Vagina (tissue), 2 donors: ENCODE measurements at regions not wholly inside any gene's neighbourhood (a gene's known extent, or its start where the extent isn't known, plus 50 kb on each side); places are given as distances from the start of the nearest gene placed in this dataset.

Experiments
- DNase-seq, 2 donors: peaks; one replicate each; pipeline ENCODE4 v3.0.0-alpha.2; 2017; ENCODE audit errors: extremely low spot score in 2 of 2
- H3K27ac ChIP-seq: fragments of 200-600 bp; sonication (generic); one replicate; pipeline ENCODE4 v1.5.1; 2019
- H3K27me3 ChIP-seq: fragments of 200-600 bp; sonication (generic); one replicate; pipeline ENCODE4 v1.5.1; 2019
- H3K36me3 ChIP-seq, 2 donors: fragments of 200-600 bp; sonication (generic); one replicate each; pipeline ENCODE4 v1.5.1; 2017 to 2019
- H3K4me1 ChIP-seq: fragments of 200-600 bp; sonication (generic); one replicate; pipeline ENCODE4 v1.5.1; 2019
- H3K4me3 ChIP-seq, 2 donors: fragments of 200-600 bp; sonication (generic); 1 replicate in 1 of 2; 2 replicates in 1 of 2; pipeline ENCODE4 v1.5.1; 2016 to 2019
- H3K9me3 ChIP-seq: fragments of 200-600 bp; sonication (generic); one replicate; pipeline ENCODE4 v1.5.1; 2019
- POLR2A ChIP-seq, 2 donors: fragments of 450-650 bp; IDR thresholded peaks; one replicate each; pipeline ENCODE4 v1.6.1; 2017; ENCODE audit warnings: antibody characterized with exemption in 2 of 2, mild to moderate bottlenecking in 2 of 2, moderate library complexity in 2 of 2
- POLR2AphosphoS5 ChIP-seq, 2 donors: sonication (generic); formaldehyde crosslinking; IDR thresholded peaks; one replicate each; pipeline ENCODE4 v1.9.0; 2017; ENCODE audit warnings: antibody characterized with exemption in 2 of 2, mild to moderate bottlenecking in 2 of 2, low read depth in 1 of 2; ENCODE audit not compliant: insufficient read depth in 1 of 2
- intact Hi-C: fragments of 100-400 bp; cut with DNase I; formaldehyde crosslinking; loops from one replicate; pipeline ENCODE4 v1.15.1; 2023
- TF ChIP-seq, protein P1 (sequence below), 3 experiments: fragments of 450-650 bp in 2 of 3; fragments of 200-600 bp in 1 of 3; sonication (generic) in 1 of 3; IDR thresholded peaks; one replicate each; pipeline ENCODE4 v1.5.1; 2017 to 2019; ENCODE audit warnings: antibody characterized with exemption in 3 of 3, mild to moderate bottlenecking in 2 of 3, moderate library complexity in 2 of 3

DNA sequence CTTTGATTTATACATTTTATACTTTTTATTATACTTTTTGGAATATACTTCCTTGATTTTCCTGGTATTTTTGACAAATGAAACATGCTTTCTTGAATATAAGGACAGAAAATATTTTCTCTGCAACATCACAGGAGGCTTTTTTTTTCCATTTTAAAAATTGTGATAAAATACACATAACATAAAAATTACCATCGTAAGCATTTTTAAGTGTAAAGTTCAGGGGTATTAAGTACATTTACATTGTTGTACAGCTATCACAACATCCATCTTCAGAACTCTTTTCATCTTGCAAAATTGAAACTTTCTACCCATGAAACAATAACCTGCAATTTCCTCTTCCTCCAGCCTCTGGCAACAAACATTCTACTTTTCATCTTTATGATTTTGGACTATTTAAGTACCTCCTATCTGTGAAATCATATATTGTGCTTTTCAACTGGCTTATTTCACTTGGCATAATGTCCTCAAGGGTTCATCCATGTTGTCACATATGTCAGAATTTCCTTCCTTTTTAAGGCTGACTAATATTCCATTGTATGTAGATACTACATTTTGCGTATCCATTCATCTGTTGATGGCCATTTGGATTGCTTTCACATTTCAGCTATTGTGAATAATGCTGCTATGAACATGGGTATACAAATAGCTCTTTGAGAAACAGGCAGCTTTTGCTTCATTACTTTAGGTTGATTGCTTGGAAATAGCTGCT, 412.6 kb downstream of the RAPGEF2 start:
- no peaks in the 10 kb centered on the region for H3K9me3 ChIP-seq
- TF ChIP-seq POLR2A (IDR thresholded peaks at IDR 0.05) (no peak), POLR2AphosphoS5 (IDR thresholded peaks at IDR 0.05; ENCODE audit: insufficient read depth in 1 of 2, low read depth in 1 of 2) (no peak)
- TF ChIP-seq, protein P1, sequence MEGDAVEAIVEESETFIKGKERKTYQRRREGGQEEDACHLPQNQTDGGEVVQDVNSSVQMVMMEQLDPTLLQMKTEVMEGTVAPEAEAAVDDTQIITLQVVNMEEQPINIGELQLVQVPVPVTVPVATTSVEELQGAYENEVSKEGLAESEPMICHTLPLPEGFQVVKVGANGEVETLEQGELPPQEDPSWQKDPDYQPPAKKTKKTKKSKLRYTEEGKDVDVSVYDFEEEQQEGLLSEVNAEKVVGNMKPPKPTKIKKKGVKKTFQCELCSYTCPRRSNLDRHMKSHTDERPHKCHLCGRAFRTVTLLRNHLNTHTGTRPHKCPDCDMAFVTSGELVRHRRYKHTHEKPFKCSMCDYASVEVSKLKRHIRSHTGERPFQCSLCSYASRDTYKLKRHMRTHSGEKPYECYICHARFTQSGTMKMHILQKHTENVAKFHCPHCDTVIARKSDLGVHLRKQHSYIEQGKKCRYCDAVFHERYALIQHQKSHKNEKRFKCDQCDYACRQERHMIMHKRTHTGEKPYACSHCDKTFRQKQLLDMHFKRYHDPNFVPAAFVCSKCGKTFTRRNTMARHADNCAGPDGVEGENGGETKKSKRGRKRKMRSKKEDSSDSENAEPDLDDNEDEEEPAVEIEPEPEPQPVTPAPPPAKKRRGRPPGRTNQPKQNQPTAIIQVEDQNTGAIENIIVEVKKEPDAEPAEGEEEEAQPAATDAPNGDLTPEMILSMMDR (IDR thresholded peaks at IDR 0.05): no peak
- intact Hi-C loops: no loop called here
- DNase-seq: no peak
- no peaks in the 10 kb centered on the region for H3K36me3 ChIP-seq
- no peak overlapping the region for H3K4me3 ChIP-seq
- no peaks in the 10 kb centered on the region for H3K27me3 ChIP-seq
- H3K27ac ChIP-seq: no peak overlapping the region
- H3K4me1 ChIP-seq: no peaks in the 10 kb centered on the region

DNA sequence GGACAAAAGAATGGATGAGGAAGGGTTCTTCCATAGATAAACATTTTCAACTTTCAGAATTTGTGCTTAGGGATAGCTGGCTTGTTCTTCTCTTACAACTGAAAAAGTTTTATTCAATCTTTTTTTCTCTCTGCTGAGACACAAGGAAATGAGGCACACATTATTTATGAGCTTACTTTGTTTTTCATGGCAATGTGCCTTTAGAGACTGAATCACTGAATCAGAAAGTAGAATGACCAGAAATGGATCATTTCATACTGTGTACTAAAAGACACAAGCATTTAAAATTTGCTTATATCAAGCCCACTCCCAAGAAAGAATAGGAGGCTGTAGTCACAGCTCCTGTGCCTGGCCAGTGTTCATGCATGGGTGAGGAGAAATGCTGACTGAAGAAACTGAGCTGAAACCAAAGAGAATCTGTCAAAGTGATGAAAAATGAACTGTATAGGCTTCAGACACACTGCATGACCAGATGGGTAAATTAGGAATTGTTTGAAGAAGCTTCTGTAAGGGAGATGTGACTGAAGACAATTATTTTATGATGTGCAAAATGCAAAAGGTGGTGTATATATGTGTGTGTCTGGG, 413.8 kb downstream of the RAPGEF2 start:
- no peaks in the 10 kb centered on the region for H3K4me1 ChIP-seq
- no peak overlapping the region for H3K4me3 ChIP-seq
- no peak for DNase-seq
- intact Hi-C loops: no loop called here
- H3K36me3 ChIP-seq: no peaks in the 10 kb centered on the region
- H3K27ac ChIP-seq: no peak overlapping the region
- H3K27me3 ChIP-seq: no peaks in the 10 kb centered on the region
- H3K9me3 ChIP-seq: no peaks in the 10 kb centered on the region
- TF ChIP-seq POLR2AphosphoS5 (IDR thresholded peaks at IDR 0.05; ENCODE audit: insufficient read depth in 1 of 2, low read depth in 1 of 2) (no peak), POLR2A (IDR thresholded peaks at IDR 0.05) (no peak)
- TF ChIP-seq, protein P1 (IDR thresholded peaks at IDR 0.05): no peak

DNA sequence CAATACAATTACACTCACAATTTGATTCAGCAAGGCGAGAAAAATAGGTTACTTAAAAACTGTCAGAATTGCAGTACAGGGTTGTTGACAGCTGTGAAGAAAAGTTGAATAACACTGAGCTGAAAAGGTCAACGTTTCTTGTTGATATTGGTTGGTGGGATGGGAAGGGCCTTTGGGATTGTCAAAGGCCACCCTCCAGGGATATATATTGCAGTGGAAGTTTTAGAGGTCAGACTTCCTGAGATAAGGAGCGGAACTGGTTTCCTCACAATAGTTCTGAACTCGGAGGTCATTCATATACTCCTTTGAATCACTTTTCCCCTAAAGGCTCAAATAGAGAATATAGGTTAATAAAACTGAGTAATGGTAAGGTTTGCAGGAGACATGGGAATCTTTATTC, 417.2 kb downstream of the RAPGEF2 start:
- Histone ChIP-seq H3K4me1 (no peaks in the 10 kb centered on the region), H3K27me3 (no peaks in the 10 kb centered on the region), H3K36me3 (no peaks in the 10 kb centered on the region), H3K4me3 (no peak overlapping the region), H3K9me3 (no peaks in the 10 kb centered on the region), H3K27ac (no peak overlapping the region)
- intact Hi-C loops: no loop called here
- TF ChIP-seq POLR2AphosphoS5 (IDR thresholded peaks at IDR 0.05; ENCODE audit: insufficient read depth in 1 of 2, low read depth in 1 of 2) (no peak), POLR2A (IDR thresholded peaks at IDR 0.05) (no peak)
- TF ChIP-seq, protein P1 (IDR thresholded peaks at IDR 0.05): no peak
- DNase-seq: no peak

DNA sequence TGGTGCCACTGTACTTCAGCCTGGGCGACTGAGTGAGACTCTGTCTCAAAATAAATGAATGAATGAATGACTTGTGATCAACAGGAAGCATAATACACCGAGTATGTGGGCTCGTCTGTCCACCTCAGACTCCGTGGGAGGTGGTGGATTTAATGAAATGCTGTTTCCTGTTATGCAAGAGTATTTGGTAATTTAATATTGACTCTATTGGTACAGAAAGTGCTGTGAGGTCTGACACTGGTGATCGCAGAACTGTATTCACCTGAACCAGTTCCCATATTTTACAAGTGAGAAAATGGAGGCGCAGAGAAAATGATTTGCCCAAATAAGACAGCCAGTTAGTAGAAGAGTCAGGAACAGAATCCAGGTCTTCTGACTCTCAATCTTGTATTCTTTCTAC, 423.3 kb downstream of the RAPGEF2 start:
- Histone ChIP-seq H3K27ac (no peak overlapping the region), H3K36me3 (no peaks in the 10 kb centered on the region), H3K27me3 (no peaks in the 10 kb centered on the region), H3K4me1 (no peaks in the 10 kb centered on the region), H3K4me3 (no peak overlapping the region), H3K9me3 (no peaks in the 10 kb centered on the region)
- TF ChIP-seq POLR2A (IDR thresholded peaks at IDR 0.05): no peak
- TF ChIP-seq POLR2AphosphoS5 (IDR thresholded peaks at IDR 0.05; ENCODE audit: insufficient read depth in 1 of 2, low read depth in 1 of 2): no peak
- TF ChIP-seq, protein P1 (IDR thresholded peaks at IDR 0.05): no peak
- intact Hi-C loops: no loop called here
- DNase-seq: no peak

DNA sequence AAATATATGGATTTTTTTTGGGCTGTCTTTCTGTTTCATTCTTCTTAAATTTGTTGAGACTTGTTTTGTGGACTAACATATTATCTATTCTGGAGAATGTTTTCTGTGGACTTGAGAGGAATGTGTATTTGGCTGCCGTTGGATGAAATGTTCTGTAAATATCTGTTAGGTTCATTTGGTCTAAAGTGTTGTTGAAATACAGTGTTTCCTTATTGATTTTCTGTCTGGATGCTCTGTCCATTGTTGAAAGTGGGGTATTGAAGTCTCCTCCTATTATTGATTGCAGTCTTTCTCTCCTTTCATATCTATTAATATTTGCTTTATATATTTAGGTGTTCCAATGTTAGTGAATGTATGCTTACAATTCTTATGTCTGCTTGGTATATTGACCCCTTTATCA, 431.8 kb downstream of the RAPGEF2 start:
- DNase-seq: no peak
- TF ChIP-seq, protein P1 (IDR thresholded peaks at IDR 0.05): no peak
- no peak overlapping the region for H3K27ac ChIP-seq
- H3K9me3 ChIP-seq: no peaks in the 10 kb centered on the region
- intact Hi-C loops: no loop called here
- H3K4me3 ChIP-seq: no peak overlapping the region
- H3K27me3 ChIP-seq: no peaks in the 10 kb centered on the region
- H3K36me3 ChIP-seq: no peaks in the 10 kb centered on the region
- no peaks in the 10 kb centered on the region for H3K4me1 ChIP-seq
